Neural cell (in vitro differentiated cells): ENCODE measurements at regions not wholly inside any gene's neighbourhood (a gene's known extent, or its start where the extent isn't known, plus 50 kb on each side); places are given as distances from the start of the nearest gene placed in this dataset.

ENCODE experiments used
- H2AFZ ChIP-seq: fragments of 200-600, 300-800 bp; sonication (generic), shearing (Covaris generic); 2 replicates; pipeline ENCODE4 v1.6.0; 2014; ENCODE audit warnings: low read depth, mild to moderate bottlenecking, antibody characterized with exemption, low read length, moderate library complexity
- H3F3A ChIP-seq: fragments of 200-600 bp; shearing (Covaris generic); 2 replicates; pipeline ENCODE4 v1.6.1; 2016; ENCODE audit warnings: mild to moderate bottlenecking, moderate library complexity, mixed read lengths, antibody characterized with exemption, low read length; ENCODE audit not compliant: insufficient read depth, poor library complexity, severe bottlenecking
- H3K27ac ChIP-seq: fragments of 200-600, 300-800 bp; sonication (generic), shearing (Covaris generic); 2 replicates; pipeline ENCODE4 v1.5.1; 2014; ENCODE audit warnings: mild to moderate bottlenecking, low read length, moderate library complexity
- H3K27me3 ChIP-seq: fragments of 300-800, 200-600 bp; sonication (generic), shearing (Covaris generic); 2 replicates; pipeline ENCODE4 v1.6.0; 2014; ENCODE audit warnings: mild to moderate bottlenecking, low read depth, low read length, moderate library complexity; ENCODE audit not compliant: insufficient read depth
- H3K36me3 ChIP-seq: fragments of 300-800, 200-600 bp; sonication (generic), shearing (Covaris generic); 2 replicates; pipeline ENCODE4 v1.5.1; 2014; ENCODE audit warnings: mild to moderate bottlenecking, antibody characterized with exemption, low read length, moderate library complexity; ENCODE audit not compliant: insufficient read depth
- H3K4me2 ChIP-seq: fragments of 300-800, 200-600 bp; sonication (generic), shearing (Covaris generic); 2 replicates; pipeline ENCODE4 v1.6.0; 2014; ENCODE audit warnings: mild to moderate bottlenecking, low read length
- H3K4me3 ChIP-seq: fragments of 300-800, 200-600 bp; sonication (generic), shearing (Covaris generic); 2 replicates; pipeline ENCODE4 v1.5.1; 2014; ENCODE audit warnings: mild to moderate bottlenecking, low read length, moderate library complexity
- H3K79me2 ChIP-seq: fragments of 200-600 bp; shearing (Covaris generic); replicated peaks from 2 replicates; pipeline ENCODE4 v1.6.0; 2014; ENCODE audit warnings: mild to moderate bottlenecking, low read length, moderate library complexity; ENCODE audit not compliant: insufficient read depth
- H3K9ac ChIP-seq: fragments of 300-800, 200-600 bp; sonication (generic), shearing (Covaris generic); 2 replicates; pipeline ENCODE4 v1.6.1; 2016; ENCODE audit warnings: mild to moderate bottlenecking, low read length, mixed read lengths
- H3K9me2 ChIP-seq: fragments of 200-600 bp; shearing (Covaris generic); 2 replicates; pipeline ENCODE4 v1.6.1; 2016; ENCODE audit warnings: mild to moderate bottlenecking, low read length, mixed read lengths; ENCODE audit not compliant: insufficient read depth
- H3K9me3 ChIP-seq: fragments of 200-600, 300-800 bp; sonication (generic), shearing (Covaris generic); 2 replicates; pipeline ENCODE4 v1.6.1; 2016; ENCODE audit warnings: mild to moderate bottlenecking, mixed run types, low read length, moderate library complexity, mixed read lengths
- H4K20me1 ChIP-seq: fragments of 200-600 bp; shearing (Covaris generic); 2 replicates; pipeline ENCODE4 v1.6.1; 2016; ENCODE audit warnings: mild to moderate bottlenecking, mixed run types; ENCODE audit not compliant: insufficient read depth
- CTCF ChIP-seq: fragments of 450-650 bp; IDR thresholded peaks from 2 replicates; pipeline ENCODE4 v1.5.1; 2014; ENCODE audit warnings: antibody characterized with exemption, mild to moderate bottlenecking, moderate library complexity; ENCODE audit not compliant: poor library complexity, severe bottlenecking
- EP300 ChIP-seq: fragments of 450-650 bp; conservative IDR thresholded peaks from 2 replicates; pipeline ENCODE4 v1.6.1; 2014; ENCODE audit warnings: antibody characterized with exemption, mild to moderate bottlenecking, moderate library complexity; ENCODE audit not compliant: poor library complexity, severe bottlenecking
- EZH2 ChIP-seq: fragments of 200-600, 300-800 bp; shearing (Covaris generic), sonication (generic); IDR thresholded peaks from 2 replicates; pipeline ENCODE4 v1.6.1; 2014; ENCODE audit warnings: antibody characterized with exemption, low read length, borderline replicate concordance, mild to moderate bottlenecking; ENCODE audit not compliant: insufficient read depth, poor library complexity, severe bottlenecking
- MXI1 ChIP-seq: fragments of 450-650 bp; conservative IDR thresholded peaks from 2 replicates; pipeline ENCODE4 v1.6.1; 2014; ENCODE audit warnings: antibody characterized with exemption, mild to moderate bottlenecking; ENCODE audit not compliant: poor library complexity, severe bottlenecking
- POLR2AphosphoS5 ChIP-seq: IDR thresholded peaks from 2 replicates; pipeline ENCODE4 v1.6.1; 2012
- RAD21 ChIP-seq: fragments of 450-650 bp; conservative IDR thresholded peaks from 2 replicates; pipeline ENCODE4 v1.6.1; 2014; ENCODE audit warnings: antibody characterized with exemption, mild to moderate bottlenecking, moderate library complexity
- REST ChIP-seq: IDR thresholded peaks from 2 replicates; pipeline ENCODE4 v1.6.1; 2012; ENCODE audit warnings: borderline replicate concordance
- SMC3 ChIP-seq: fragments of 450-650 bp; conservative IDR thresholded peaks from 2 replicates; pipeline ENCODE4 v1.6.1; 2014; ENCODE audit warnings: antibody characterized with exemption, mild to moderate bottlenecking, moderate library complexity; ENCODE audit not compliant: poor library complexity
- TAF1 ChIP-seq: IDR thresholded peaks from 2 replicates; pipeline ENCODE4 v1.6.1; 2012; ENCODE audit warnings: low read depth

- no peaks in the 10 kb centered on the region for H3K9me2 ChIP-seq
- H3K36me3 ChIP-seq, result no peaks in the 10 kb centered on the region
- H3K27ac ChIP-seq, result peak overlapping the region; percentile 19
- H3K27me3 ChIP-seq, result no peaks in the 10 kb centered on the region
- no peaks in the 10 kb centered on the region for H3K9me3 ChIP-seq
- no peaks in the 10 kb centered on the region for H3K79me2 ChIP-seq
- no peak overlapping the region for H2AFZ ChIP-seq
- no peak for TF ChIP-seq RAD21
- no peak for TF ChIP-seq TAF1
- TF ChIP-seq POLR2AphosphoS5, result no peak
- TF ChIP-seq EP300, result no peak
- no peak for TF ChIP-seq EZH2
- TF ChIP-seq SMC3, result no peak
- TF ChIP-seq CTCF, result no peak
- no peak for TF ChIP-seq MXI1
- no peak for TF ChIP-seq REST
- peak overlapping the region; percentile 10 for H3K4me2 ChIP-seq
- H3K9ac ChIP-seq, result no peak overlapping the region
- peaks cover 5% of the 10 kb centered on the region for H3F3A ChIP-seq
- no peaks in the 10 kb centered on the region for H4K20me1 ChIP-seq
- H3K4me3 ChIP-seq, result no peak overlapping the region
Measured at GRCh38 chr9:27765266-27766072, 192.2 kb upstream of the C9orf72 start.

- peaks cover 5% of the 10 kb centered on the region for H3F3A ChIP-seq
- no peak overlapping the region for H3K9ac ChIP-seq
- no peaks in the 10 kb centered on the region for H3K27me3 ChIP-seq
- no peak overlapping the region for H2AFZ ChIP-seq
- no peaks in the 10 kb centered on the region for H3K36me3 ChIP-seq
- no peaks in the 10 kb centered on the region for H3K9me3 ChIP-seq
- H3K4me3 ChIP-seq, result no peak overlapping the region
- no peaks in the 10 kb centered on the region for H4K20me1 ChIP-seq
- no peak overlapping the region for H3K4me2 ChIP-seq
- H3K27ac ChIP-seq, result peak overlapping the region; percentile 6
- TF ChIP-seq REST (no peak), EP300 (no peak), EZH2 (no peak), SMC3 (no peak), TAF1 (no peak), MXI1 (no peak), RAD21 (no peak), CTCF (no peak), POLR2AphosphoS5 (no peak)
- no peaks in the 10 kb centered on the region for H3K9me2 ChIP-seq
- no peaks in the 10 kb centered on the region for H3K79me2 ChIP-seq
Measured at GRCh38 chr9:27766073-27766835, 193.0 kb upstream of the C9orf72 start.
